GM12873 (cell line): ENCODE measurements at regions not wholly inside any gene's neighbourhood (a gene's known extent, or its start where the extent isn't known, plus 50 kb on each side); places are given as distances from the start of the nearest gene placed in this dataset.

Source experiments
- CTCF ChIP-seq: IDR thresholded peaks from 2 replicates; pipeline ENCODE4 v1.5.1; 2012; ENCODE audit warnings: low read depth, mild to moderate bottlenecking, moderate library complexity, low read length, control low read depth; ENCODE audit not compliant: insufficient read depth; ENCODE audit errors: missing control alignments

GRCh38 chr1:80807981-80808380, 992.8 kb upstream of the ADGRL2 start:
- TF ChIP-seq CTCF, result no peak

- no peak for TF ChIP-seq CTCF
Measured at GRCh38 chr1:80806431-80806830, 994.3 kb upstream of the ADGRL2 start.

GRCh38 chr1:80801695-80802094, 999.0 kb upstream of the ADGRL2 start:
- TF ChIP-seq CTCF, result no peak

GRCh38 chr1:80799457-80799856, 1001.3 kb upstream of the ADGRL2 start:
- no peak for TF ChIP-seq CTCF

- TF ChIP-seq CTCF, result no peak
Measured at GRCh38 chr1:80779275-80779674, 1021.5 kb upstream of the ADGRL2 start.

- no peak for TF ChIP-seq CTCF
Measured at GRCh38 chr1:80778094-80778840, 1022.5 kb upstream of the ADGRL2 start.

- no peak for TF ChIP-seq CTCF
Measured at GRCh38 chr1:80776266-80776665, 1024.5 kb upstream of the ADGRL2 start.
